ENCODE measurements at regions not wholly inside any gene's neighbourhood (a gene's known extent, or its start where the extent isn't known, plus 50 kb on each side); places are given as distances from the start of the nearest gene placed in this dataset.

DNA sequence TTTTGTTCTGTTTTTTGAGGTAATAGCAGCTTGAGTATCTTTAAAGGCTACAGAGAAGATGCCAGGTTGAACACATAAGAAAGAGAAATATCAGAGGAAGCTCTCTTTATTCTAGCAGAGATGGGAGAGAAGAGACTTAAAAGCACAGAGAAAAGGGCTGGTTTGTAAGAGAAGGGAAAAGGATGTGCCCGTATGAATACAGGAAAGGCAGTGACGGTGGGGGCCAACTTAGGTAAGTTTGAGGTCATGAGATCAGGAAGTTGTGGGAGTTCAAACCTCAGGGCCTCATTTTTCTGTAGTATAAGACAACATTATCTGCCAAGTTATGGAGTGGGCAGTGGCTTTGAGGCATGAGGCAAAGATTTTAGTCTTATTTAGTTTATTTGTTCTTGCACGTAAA lies 121.3 kb upstream of the S100G start:
- Mint-ChIP-seq H3K36me3 (ENCODE audit: insufficient read depth) (no peaks in the 10 kb centered on the region), H3K9me3 (peaks cover 3% of the 10 kb centered on the region), H3K4me1 (ENCODE audit: low read depth) (peaks cover 31% of the 10 kb centered on the region), H3K27me3 (ENCODE audit: low read depth) (no peaks in the 10 kb centered on the region), H3K4me3 (peak overlapping the region; percentile 64)
- ATAC-seq (peak; percentile 55 to 79), DNase-seq (peak; percentile 7)

All from activated T-cell treated with anti-CD3 and anti-CD28 coated beads, Interleukin-2, amount 50 U/mL, for 4 hours (primary cell).